Stimulated activated CD4-positive, alpha-beta T cell treated with anti-CD3 and anti-CD28 coated beads, Interleukin-4, amount 100 ng/mL, for 4 hours (primary cell): ENCODE measurements at regions not wholly inside any gene's neighbourhood (a gene's known extent, or its start where the extent isn't known, plus 50 kb on each side); places are given as distances from the start of the nearest gene placed in this dataset.
"Not testable (repeated sequence)": the region's sequence is repeated elsewhere in the genome, so short reads cannot be mapped to it uniquely, and the experiment has no call there.

Source experiments
- DNase-seq, 2 experiments: peaks; one replicate each; pipeline ENCODE4 v3.0.0-alpha.2; 2020

GRCh38 chr2:134035605-134036370 is 218.1 kb upstream of the MGAT5 start:
- no peak for DNase-seq

- DNase-seq, result no peak
These were observed 213.8 kb upstream of the MGAT5 start for GRCh38 chr2:134039912-134040581.

GRCh38 chr2:134040626-134041172 is 213.2 kb upstream of the MGAT5 start:
- not testable (repeated sequence) for DNase-seq

GRCh38 chr2:134041877-134042276 is 212.0 kb upstream of the MGAT5 start:
- DNase-seq, result no peak

- DNase-seq, result not testable (repeated sequence)
These were observed 210.8 kb upstream of the MGAT5 start for GRCh38 chr2:134043028-134043427.

- no peak for DNase-seq
These were observed 201.7 kb upstream of the MGAT5 start for GRCh38 chr2:134052173-134052572.

GRCh38 chr2:134056173-134056572 is 197.7 kb upstream of the MGAT5 start:
- no peak for DNase-seq

- DNase-seq, result not testable (repeated sequence)
These were observed 192.8 kb upstream of the MGAT5 start for GRCh38 chr2:134061066-134061465.

- not testable (repeated sequence) for DNase-seq
These were observed 191.6 kb upstream of the MGAT5 start for GRCh38 chr2:134062235-134062634.

- DNase-seq, result not testable (repeated sequence)
These were observed 190.0 kb upstream of the MGAT5 start for GRCh38 chr2:134063916-134064315.

GRCh38 chr2:134070281-134070741 is 183.6 kb upstream of the MGAT5 start:
- DNase-seq, result no peak

GRCh38 chr2:134072341-134072740 is 181.5 kb upstream of the MGAT5 start:
- DNase-seq, result no peak

- DNase-seq, result no peak
These were observed 180.8 kb upstream of the MGAT5 start for GRCh38 chr2:134073023-134073422.

GRCh38 chr2:134074619-134075018 is 179.3 kb upstream of the MGAT5 start:
- no peak for DNase-seq

- no peak for DNase-seq
These were observed 178.7 kb upstream of the MGAT5 start for GRCh38 chr2:134075204-134075603.

- DNase-seq, result no peak
These were observed 175.5 kb upstream of the MGAT5 start for GRCh38 chr2:134078354-134078753.

- DNase-seq, result no peak
These were observed 174.5 kb upstream of the MGAT5 start for GRCh38 chr2:134079373-134079772.

- DNase-seq, result no peak
These were observed 173.3 kb upstream of the MGAT5 start for GRCh38 chr2:134080386-134081089.

- no peak for DNase-seq
These were observed 172.5 kb upstream of the MGAT5 start for GRCh38 chr2:134081238-134081938.

- no peak for DNase-seq
These were observed 170.3 kb upstream of the MGAT5 start for GRCh38 chr2:134083548-134083947.

- no peak for DNase-seq
These were observed 167.2 kb upstream of the MGAT5 start for GRCh38 chr2:134086594-134087219.

- DNase-seq, result no peak
These were observed 166.4 kb upstream of the MGAT5 start for GRCh38 chr2:134087371-134087921.
